Tibial artery (tissue), 4 donors: ENCODE measurements at regions not wholly inside any gene's neighbourhood (a gene's known extent, or its start where the extent isn't known, plus 50 kb on each side); places are given as distances from the start of the nearest gene placed in this dataset.
A peak's percentile ranks its signal among the peaks of the same experiment; 100 is the strongest.
"Not testable (repeated sequence)": the region's sequence is repeated elsewhere in the genome, so short reads cannot be mapped to it uniquely, and the experiment has no call there.

Experiments used
- DNase-seq, 2 donors: peaks; one replicate each; pipeline ENCODE4 v3.0.0-alpha.2; 2019
- H3K27ac ChIP-seq, 2 donors: fragments of 200-600 bp; sonication (generic) in 1 of 2; 1 replicate in 1 of 2; 2 replicates in 1 of 2; pipeline ENCODE4 v1.5.1; 2018 to 2019; ENCODE audit warnings: mild to moderate bottlenecking in 1 of 2
- H3K27me3 ChIP-seq, 2 donors: fragments of 200-600 bp; sonication (generic) in 1 of 2; one replicate each; pipeline versions ENCODE4 v1.5.1 to v1.6.0; 2016 to 2019
- H3K36me3 ChIP-seq, 3 donors: fragments of 200-600 bp; sonication (generic) in 2 of 3; one replicate each; pipeline ENCODE4 v1.5.1; 2016 to 2019; ENCODE audit warnings: mild to moderate bottlenecking in 2 of 3
- H3K4me1 ChIP-seq, 4 donors: fragments of 200-600 bp; sonication (generic) in 2 of 4; 1 replicate in 3 of 4; 2 replicates in 1 of 4; pipeline ENCODE4 v1.5.1; 2016 to 2019
- H3K4me3 ChIP-seq, 2 donors: fragments of 200-600 bp; sonication (generic) in 1 of 2; 1 replicate in 1 of 2; 2 replicates in 1 of 2; pipeline ENCODE4 v1.5.1; 2018 to 2019; ENCODE audit warnings: mild to moderate bottlenecking in 2 of 2
- H3K9me3 ChIP-seq, 3 donors: fragments of 200-600 bp; sonication (generic) in 1 of 3; one replicate each; pipeline ENCODE4 v1.5.1; 2016 to 2019
- intact Hi-C: fragments of 100-400 bp; cut with DNase I; formaldehyde crosslinking; loops from one replicate; pipeline ENCODE4 v1.15.0; 2023; ENCODE audit warnings: low total_unique reads
- TF ChIP-seq, protein P1 (sequence below), 2 experiments: fragments of 200-600 bp in 1 of 2; fragments of 450-650 bp in 1 of 2; IDR thresholded peaks; one replicate each; pipeline ENCODE4 v1.5.1; 2017 to 2019; ENCODE audit warnings: antibody characterized with exemption in 2 of 2, mild to moderate bottlenecking in 1 of 2, moderate library complexity in 1 of 2

DNA sequence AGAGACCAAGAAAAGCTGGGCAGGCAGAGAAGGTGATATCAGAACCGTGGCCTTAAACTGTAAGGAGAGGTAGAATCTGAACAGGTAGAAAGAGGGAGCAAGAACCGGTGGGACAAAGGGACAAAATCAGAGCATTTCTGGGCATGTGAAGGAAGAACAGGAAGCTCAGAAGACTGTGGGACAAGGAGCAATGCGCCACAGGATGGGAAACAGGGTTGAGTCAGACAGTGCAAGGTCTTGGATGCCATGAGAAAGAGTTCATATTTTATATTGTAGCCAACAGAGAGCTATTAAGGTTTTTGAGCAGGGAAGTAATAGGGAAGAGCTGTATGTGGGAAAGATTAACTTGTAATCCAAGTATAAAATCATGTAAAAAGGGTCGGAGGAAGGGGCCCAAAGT, 106.4 kb upstream of the UGP2 start:
- H3K4me3 ChIP-seq, result no peak overlapping the region
- no peaks in the 10 kb centered on the region for H3K9me3 ChIP-seq
- H3K27ac ChIP-seq, result peak overlapping the region; percentile 14 to 35
- no peak for DNase-seq
- TF ChIP-seq, protein P1, sequence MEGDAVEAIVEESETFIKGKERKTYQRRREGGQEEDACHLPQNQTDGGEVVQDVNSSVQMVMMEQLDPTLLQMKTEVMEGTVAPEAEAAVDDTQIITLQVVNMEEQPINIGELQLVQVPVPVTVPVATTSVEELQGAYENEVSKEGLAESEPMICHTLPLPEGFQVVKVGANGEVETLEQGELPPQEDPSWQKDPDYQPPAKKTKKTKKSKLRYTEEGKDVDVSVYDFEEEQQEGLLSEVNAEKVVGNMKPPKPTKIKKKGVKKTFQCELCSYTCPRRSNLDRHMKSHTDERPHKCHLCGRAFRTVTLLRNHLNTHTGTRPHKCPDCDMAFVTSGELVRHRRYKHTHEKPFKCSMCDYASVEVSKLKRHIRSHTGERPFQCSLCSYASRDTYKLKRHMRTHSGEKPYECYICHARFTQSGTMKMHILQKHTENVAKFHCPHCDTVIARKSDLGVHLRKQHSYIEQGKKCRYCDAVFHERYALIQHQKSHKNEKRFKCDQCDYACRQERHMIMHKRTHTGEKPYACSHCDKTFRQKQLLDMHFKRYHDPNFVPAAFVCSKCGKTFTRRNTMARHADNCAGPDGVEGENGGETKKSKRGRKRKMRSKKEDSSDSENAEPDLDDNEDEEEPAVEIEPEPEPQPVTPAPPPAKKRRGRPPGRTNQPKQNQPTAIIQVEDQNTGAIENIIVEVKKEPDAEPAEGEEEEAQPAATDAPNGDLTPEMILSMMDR (IDR thresholded peaks at IDR 0.05), result no peak
- no peaks in the 10 kb centered on the region for H3K36me3 ChIP-seq
- H3K27me3 ChIP-seq, result no peaks in the 10 kb centered on the region
- H3K4me1 ChIP-seq, result peaks cover 0 to 33% (median 18%) of the 10 kb centered on the region in 4 donors
- intact Hi-C loops, result no loop called here

DNA sequence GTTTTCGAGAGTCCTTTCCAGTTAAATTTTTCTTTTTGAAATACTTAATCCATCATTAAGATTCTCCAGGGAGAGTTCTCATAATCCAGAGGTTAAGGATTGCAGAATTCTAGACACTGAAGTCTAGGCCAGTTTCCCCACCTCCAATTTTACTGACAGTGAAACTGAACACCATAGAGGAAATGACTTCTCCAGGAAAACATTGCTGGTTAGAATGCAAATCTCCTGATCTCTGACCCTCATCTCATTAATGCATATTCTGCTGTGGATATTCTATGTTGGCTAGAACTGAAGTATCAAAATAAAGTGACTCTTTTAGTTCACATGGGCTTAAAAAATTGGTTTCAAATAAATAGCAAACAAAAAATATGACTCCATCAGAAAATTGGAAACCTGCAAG, 105.8 kb upstream of the UGP2 start:
- no peak for DNase-seq
- Histone ChIP-seq H3K9me3 (no peaks in the 10 kb centered on the region), H3K4me3 (no peak overlapping the region), H3K4me1 (peaks cover 0 to 33% (median 18%) of the 10 kb centered on the region in 4 donors), H3K27ac (peak overlapping the region; percentile 14 to 35), H3K27me3 (no peaks in the 10 kb centered on the region), H3K36me3 (no peaks in the 10 kb centered on the region)
- intact Hi-C loops, result no loop called here
- TF ChIP-seq, protein P1 (IDR thresholded peaks at IDR 0.05), result no peak

DNA sequence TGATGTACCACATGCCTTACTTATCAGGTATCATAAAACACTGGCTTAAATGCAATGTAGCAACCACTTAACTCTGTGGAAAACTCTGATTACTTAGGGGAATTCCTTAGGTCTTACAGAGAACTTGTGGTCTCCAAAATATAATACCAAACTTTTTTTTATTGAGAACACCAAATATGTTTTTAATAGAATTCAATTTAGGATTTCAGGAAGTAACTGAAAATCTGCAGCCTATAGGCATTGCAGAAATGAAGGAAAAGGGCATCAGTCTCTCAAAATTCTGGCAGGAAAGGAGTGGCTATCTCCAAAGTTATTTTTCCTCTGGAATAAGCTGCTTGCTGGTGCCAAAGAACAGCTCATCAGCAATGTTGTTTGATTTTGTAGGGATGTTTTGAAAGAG, 105.3 kb upstream of the UGP2 start:
- Histone ChIP-seq H3K4me3 (no peak overlapping the region), H3K27ac (peak overlapping the region in 1 of 2 donors; percentile 31), H3K9me3 (no peaks in the 10 kb centered on the region), H3K4me1 (peaks cover 0 to 33% (median 18%) of the 10 kb centered on the region in 4 donors), H3K36me3 (no peaks in the 10 kb centered on the region), H3K27me3 (no peaks in the 10 kb centered on the region)
- no peak for DNase-seq
- TF ChIP-seq, protein P1 (IDR thresholded peaks at IDR 0.05), result no peak
- intact Hi-C loops, result no loop called here

DNA sequence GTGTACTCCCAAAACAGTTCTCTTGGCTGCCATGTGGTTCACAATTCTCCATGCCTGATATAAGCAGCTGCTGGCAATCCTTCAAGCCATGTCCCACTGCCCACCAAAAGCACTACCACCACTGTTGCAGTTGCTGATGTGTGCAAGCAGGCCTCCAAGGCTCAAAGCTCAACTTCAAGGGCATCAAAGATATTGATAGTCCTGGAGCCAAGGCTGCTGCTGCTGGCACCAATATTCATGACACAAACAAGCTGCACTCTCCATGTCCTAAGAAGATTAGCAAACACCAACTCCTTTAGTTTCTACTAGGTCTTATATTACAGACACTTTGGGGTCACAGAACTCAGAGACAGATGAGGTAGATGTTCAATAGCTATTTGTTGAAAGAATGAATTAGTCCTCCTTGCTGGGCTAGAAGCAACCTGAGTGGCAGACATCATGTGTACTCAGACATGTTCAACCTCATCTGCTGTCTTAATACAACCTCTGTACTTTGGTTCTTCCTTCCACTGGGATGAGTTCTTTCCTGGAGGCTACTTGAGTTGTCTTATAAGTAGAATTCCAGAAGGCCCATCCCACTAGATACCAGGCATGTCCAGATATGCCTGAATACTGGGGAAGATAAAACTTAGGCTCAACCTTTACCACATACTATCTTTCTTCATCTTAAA, 104.5 kb upstream of the UGP2 start:
- intact Hi-C loops, result no loop called here
- H3K27me3 ChIP-seq, result no peaks in the 10 kb centered on the region
- no peak for DNase-seq
- no peaks in the 10 kb centered on the region for H3K9me3 ChIP-seq
- H3K4me1 ChIP-seq, result peaks cover 0 to 33% (median 18%) of the 10 kb centered on the region in 4 donors
- TF ChIP-seq, protein P1 (IDR thresholded peaks at IDR 0.05), result no peak
- peak overlapping the region; percentile 31 to 39 for H3K27ac ChIP-seq
- no peaks in the 10 kb centered on the region for H3K36me3 ChIP-seq
- H3K4me3 ChIP-seq, result no peak overlapping the region

DNA sequence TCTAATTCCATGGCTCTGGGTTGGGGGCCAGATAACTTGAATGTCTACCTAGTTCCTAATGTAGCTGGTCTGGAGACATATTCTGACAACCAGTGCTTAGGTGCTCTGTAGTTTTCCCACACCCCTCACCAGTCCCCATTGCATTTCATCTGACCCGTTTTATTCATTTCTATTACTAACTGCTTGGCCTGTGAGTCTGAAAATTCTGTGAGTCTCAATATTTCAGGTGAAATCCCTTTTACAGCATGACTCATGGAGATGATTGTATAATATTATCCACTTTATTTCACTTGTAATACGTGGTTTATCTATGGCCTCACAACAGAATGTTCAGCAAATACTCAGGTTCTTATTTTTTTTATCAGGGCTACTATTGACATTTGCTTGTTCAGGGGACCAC, 103.7 kb upstream of the UGP2 start:
- Histone ChIP-seq H3K9me3 (no peaks in the 10 kb centered on the region), H3K4me3 (no peak overlapping the region), H3K27ac (peak overlapping the region; percentile 31 to 39), H3K4me1 (peaks cover 0 to 33% (median 18%) of the 10 kb centered on the region in 4 donors), H3K27me3 (no peaks in the 10 kb centered on the region), H3K36me3 (no peaks in the 10 kb centered on the region)
- TF ChIP-seq, protein P1 (IDR thresholded peaks at IDR 0.05), result no peak
- no peak for DNase-seq
- intact Hi-C loops, result no loop called here

DNA sequence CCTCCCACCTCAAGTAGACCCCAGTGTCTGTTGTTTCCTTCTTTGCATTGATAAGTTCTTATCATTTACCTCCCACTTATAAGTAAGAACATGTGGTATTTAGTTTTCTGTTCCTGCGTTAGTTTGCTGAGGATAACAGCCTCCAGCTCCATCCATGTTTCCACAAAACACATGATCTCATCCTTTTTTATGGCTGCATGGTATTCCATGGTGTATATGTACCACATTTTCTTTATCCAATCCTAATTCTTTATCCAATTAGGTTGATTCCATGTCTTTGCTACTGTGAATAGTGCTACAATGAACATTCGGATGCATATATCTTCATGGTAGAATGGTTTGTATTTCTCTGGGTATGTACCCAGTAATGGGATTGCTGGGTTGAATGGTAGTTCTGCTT, 102.5 kb upstream of the UGP2 start:
- H3K36me3 ChIP-seq, DNase-seq, H3K4me3 ChIP-seq, H3K9me3 ChIP-seq, intact Hi-C loops, H3K27me3 ChIP-seq, H3K27ac ChIP-seq: not testable (repeated sequence)
- peaks cover 0 to 33% (median 18%) of the 10 kb centered on the region in 4 donors for H3K4me1 ChIP-seq
